Esophagus (tissue), 2 donors: ENCODE measurements at regions not wholly inside any gene's neighbourhood (a gene's known extent, or its start where the extent isn't known, plus 50 kb on each side); places are given as distances from the start of the nearest gene placed in this dataset.

Experiments
- H3K27ac ChIP-seq, 2 donors: one replicate each; pipeline ENCODE4 v1.5.1; 2013; ENCODE audit warnings: low read depth in 2 of 2, mild to moderate bottlenecking in 2 of 2, inconsistent platforms in 1 of 2, low read length in 1 of 2, moderate library complexity in 1 of 2
- H3K27me3 ChIP-seq, 2 donors: one replicate each; pipeline ENCODE4 v1.6.1; 2013; ENCODE audit warnings: low read length in 2 of 2, control low read depth in 1 of 2, mild to moderate bottlenecking in 1 of 2; ENCODE audit not compliant: insufficient read depth in 2 of 2, control insufficient read depth in 1 of 2
- H3K36me3 ChIP-seq, 2 donors: one replicate each; pipeline ENCODE4 v1.6.1; 2013; ENCODE audit warnings: low read length in 1 of 2; ENCODE audit not compliant: control insufficient read depth in 2 of 2, insufficient read depth in 2 of 2
- H3K4me1 ChIP-seq, 2 donors: one replicate each; pipeline ENCODE4 v1.6.1; 2013; ENCODE audit warnings: low read length in 1 of 2; ENCODE audit not compliant: control insufficient read depth in 2 of 2, insufficient read depth in 2 of 2
- H3K4me3 ChIP-seq, 2 donors: one replicate each; pipeline ENCODE4 v1.5.1; 2013; ENCODE audit warnings: low read length in 2 of 2, mild to moderate bottlenecking in 2 of 2, low read depth in 1 of 2, moderate library complexity in 1 of 2
- H3K9me3 ChIP-seq, 2 donors: one replicate each; pipeline ENCODE4 v1.6.1; 2013; ENCODE audit warnings: mild to moderate bottlenecking in 2 of 2, low read depth in 1 of 2, low read length in 1 of 2, moderate library complexity in 1 of 2; ENCODE audit not compliant: control insufficient read depth in 2 of 2, insufficient read depth in 1 of 2
- WGBS, 2 donors: extraction: QIAGEN DNeasy Blood & Tissue Kit; methylation state at CpG; one replicate each; pipeline ENCODE4 v1.1.7; 2013; 5-methylcytosine and 5-hydroxymethylcytosine counted together
- donor health status: healthy with polysubstance abuse.
- donor health status: Bipolar disorder and iron deficiency.

DNA sequence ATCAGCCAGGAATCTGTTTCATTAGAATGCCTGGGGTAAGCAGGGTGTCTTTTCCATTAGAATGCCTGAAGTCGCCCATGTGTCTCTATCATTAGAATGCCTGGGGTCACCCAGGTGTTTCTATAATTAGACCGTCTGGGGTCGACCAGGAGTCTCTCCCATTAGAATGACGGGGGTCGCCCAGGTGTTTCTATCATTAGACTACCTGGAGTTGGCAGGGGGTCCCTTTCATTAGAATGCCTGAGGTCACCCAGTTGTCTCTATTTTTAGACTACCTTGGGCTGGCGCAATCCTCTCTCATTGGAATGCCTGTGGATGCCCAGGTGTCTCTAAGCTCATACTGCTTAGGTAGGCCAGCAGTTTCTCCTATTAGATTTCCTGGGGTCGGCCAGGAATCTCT is 1447.6 kb downstream of the UQCRFS1 start:
- Histone ChIP-seq H3K4me1 (no peaks in the 10 kb centered on the region), H3K27ac (no peak overlapping the region), H3K27me3 (no peaks in the 10 kb centered on the region), H3K4me3 (no peak overlapping the region), H3K36me3 (no peaks in the 10 kb centered on the region), H3K9me3 (peaks cover 3 to 16% of the 10 kb centered on the region in 2 donors)
- 77 to 93% methylated on average over 7 of the region's 7 CpGs for WGBS, 2 donors

DNA sequence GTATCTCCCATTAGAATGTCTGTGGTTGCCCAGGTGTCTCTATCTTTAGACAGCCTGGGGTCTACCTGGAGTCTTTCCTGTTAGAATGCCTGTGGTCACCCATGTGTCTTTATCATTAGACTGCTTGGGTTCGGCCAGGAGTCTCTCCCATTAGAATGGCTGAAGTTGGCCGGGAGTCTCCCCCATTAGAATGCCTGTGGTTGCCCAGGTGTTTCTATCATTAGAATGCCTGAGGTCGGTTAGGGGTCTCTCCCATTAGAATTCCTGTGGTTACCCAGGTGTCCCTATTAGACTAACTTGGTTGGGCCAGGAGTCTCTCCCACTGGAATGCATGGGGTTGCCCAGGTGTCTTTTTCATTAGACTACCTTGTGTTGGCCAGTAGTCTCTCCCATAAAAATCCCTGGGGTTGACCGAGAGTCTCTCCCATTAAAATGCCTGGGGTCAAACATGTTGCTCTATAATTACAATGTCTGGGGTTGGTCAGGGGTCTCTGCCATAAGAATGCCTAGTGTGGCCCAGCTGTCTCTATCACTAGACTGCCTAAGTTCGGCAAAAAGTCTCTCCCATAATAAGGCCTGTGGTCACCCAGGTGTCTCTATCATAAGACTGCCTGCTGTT is 1448.7 kb downstream of the UQCRFS1 start:
- peaks cover 3 to 15% of the 10 kb centered on the region in 2 donors for H3K9me3 ChIP-seq

GRCh38 chr19:27762933-27763332 is 1450.0 kb downstream of the UQCRFS1 start:
- H3K4me1 ChIP-seq, result no peaks in the 10 kb centered on the region
- H3K27ac ChIP-seq, result no peak overlapping the region
- H3K36me3 ChIP-seq, result no peaks in the 10 kb centered on the region
- WGBS, 2 donors, result 84% methylated on average over 4 of the region's 4 CpGs
- H3K4me3 ChIP-seq, result no peak overlapping the region
- peaks cover 0 to 7% of the 10 kb centered on the region in 2 donors for H3K9me3 ChIP-seq
- H3K27me3 ChIP-seq, result no peaks in the 10 kb centered on the region

More for the DNA sequence above, 1448.7 kb downstream of the UQCRFS1 start:
- Histone ChIP-seq H3K27me3 (no peaks in the 10 kb centered on the region), H3K27ac (no peak overlapping the region), H3K4me3 (no peak overlapping the region), H3K4me1 (no peaks in the 10 kb centered on the region), H3K36me3 (no peaks in the 10 kb centered on the region)
- 92 to 93% methylated on average over 5 of the region's 5 CpGs for WGBS, 2 donors

GRCh38 chr19:27759896-27760295 is 1453.1 kb downstream of the UQCRFS1 start:
- Histone ChIP-seq H3K36me3 (no peaks in the 10 kb centered on the region), H3K27ac (no peak overlapping the region), H3K9me3 (peaks cover 0 to 5% of the 10 kb centered on the region in 2 donors), H3K27me3 (no peaks in the 10 kb centered on the region), H3K4me1 (no peaks in the 10 kb centered on the region), H3K4me3 (no peak overlapping the region)
- WGBS, 2 donors, result 91 to 94% methylated on average over 6 of the region's 6 CpGs

DNA sequence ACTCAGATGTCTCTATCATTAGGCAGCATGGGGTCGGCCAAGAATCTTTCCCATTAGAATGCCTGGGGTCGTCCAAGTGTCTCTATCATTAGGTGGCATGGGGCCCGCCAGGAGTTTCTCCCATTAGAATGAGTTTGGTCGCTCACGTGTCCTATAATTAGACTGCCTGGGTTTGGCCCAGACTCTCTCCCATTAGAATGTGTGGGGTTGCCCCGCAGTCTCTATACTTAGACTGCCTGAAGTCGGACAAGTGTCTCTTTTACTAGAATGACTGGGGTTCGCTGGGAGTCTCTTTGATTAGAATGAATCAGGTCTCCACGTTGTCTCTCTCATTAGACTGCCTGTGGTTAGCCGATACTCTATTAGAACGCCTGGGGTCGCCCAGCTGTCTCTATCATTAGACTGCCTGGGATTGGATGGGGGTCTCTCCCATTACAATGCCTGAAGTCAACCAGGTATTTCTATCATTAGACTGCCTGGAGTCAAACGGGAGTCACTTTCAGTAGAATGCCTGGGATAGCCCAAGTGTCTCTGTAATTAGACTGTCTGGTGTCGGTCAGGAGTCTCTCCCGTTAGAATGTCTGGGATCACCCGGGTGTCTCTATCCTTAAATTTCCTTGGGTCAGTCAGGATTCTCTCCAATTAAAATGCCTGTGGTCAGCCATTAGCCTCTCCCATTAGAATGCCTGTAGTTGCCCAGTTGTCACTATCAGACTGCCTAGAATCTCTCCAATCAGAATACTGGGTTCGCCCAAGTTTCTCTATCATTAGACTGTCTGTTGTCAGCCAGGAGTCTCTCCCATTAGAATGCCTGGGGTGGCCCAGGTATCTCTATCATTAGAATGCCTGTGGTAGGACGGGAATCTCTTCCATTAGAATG is 1454.1 kb downstream of the UQCRFS1 start:
- Histone ChIP-seq H3K36me3 (no peaks in the 10 kb centered on the region), H3K27ac (no peak overlapping the region), H3K27me3 (no peaks in the 10 kb centered on the region), H3K4me1 (no peaks in the 10 kb centered on the region), H3K9me3 (peaks cover 0 to 5% of the 10 kb centered on the region in 2 donors), H3K4me3 (no peak overlapping the region)
- 84 to 86% methylated on average over 18 of the region's 18 CpGs for WGBS, 2 donors

DNA sequence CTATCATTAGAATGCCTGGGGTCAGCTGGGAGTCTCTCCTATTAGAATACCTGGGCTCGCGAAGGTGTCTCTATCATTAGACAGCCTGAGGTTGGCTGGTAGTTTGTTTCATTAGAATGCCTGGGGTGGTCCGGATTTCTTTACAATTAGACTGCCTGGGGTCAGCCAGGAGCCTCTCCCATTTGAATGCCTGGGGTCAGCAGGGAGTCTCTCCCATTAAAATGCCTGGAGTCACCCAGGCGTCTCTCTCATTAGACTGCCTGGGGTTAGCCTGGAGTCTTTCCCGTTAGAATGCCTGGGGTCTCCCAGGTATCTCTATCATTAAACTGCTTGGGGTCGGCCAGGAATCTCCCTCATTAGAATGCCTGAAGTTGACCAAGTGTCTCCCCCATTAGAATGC is 1458.3 kb downstream of the UQCRFS1 start:
- Histone ChIP-seq H3K9me3 (peaks cover 0 to 3% of the 10 kb centered on the region in 2 donors), H3K4me1 (no peaks in the 10 kb centered on the region), H3K27me3 (no peaks in the 10 kb centered on the region), H3K36me3 (no peaks in the 10 kb centered on the region), H3K4me3 (no peak overlapping the region), H3K27ac (no peak overlapping the region)
- 62 to 65% methylated on average over 6 of the region's 6 CpGs for WGBS, 2 donors

GRCh38 chr19:27753622-27754021 is 1459.3 kb downstream of the UQCRFS1 start:
- Histone ChIP-seq H3K9me3 (peaks cover 0 to 3% of the 10 kb centered on the region in 2 donors), H3K27ac (no peak overlapping the region), H3K36me3 (no peaks in the 10 kb centered on the region), H3K27me3 (no peaks in the 10 kb centered on the region), H3K4me3 (no peak overlapping the region), H3K4me1 (no peaks in the 10 kb centered on the region)
- 92% methylated on average over 4 of the region's 4 CpGs for WGBS, 2 donors

DNA sequence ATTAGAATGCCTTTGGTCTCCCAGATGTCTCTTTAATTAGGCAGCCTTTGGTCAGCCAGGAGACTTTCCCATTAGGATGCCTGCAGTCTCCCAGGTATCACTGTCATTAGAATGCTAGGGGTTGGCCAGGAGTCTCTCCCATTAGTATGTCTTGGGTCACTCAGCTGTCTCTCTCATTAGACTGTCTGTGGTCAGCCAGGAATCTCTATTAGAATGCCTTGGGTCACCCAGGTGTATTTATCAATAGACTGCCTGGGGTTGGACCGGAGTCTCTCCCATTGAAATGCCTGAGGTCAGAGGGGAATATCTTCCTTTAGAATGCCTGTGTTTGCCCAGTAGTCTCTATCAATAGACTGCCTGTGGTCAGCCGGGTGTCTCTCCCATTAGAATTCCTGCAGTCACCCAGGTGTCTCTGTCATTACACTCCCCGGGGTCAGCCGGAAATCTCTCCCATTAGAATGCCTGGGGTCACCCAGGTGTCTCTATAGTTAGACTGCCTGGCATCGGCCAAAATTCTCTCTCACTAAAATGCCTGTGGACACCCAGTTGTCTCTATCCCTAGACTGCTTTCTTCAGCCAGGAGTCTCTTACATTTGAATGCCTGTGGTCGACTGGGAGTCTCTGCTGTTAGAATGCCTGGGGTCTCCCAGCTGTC is 1460.3 kb downstream of the UQCRFS1 start:
- Histone ChIP-seq H3K27ac (no peak overlapping the region), H3K27me3 (no peaks in the 10 kb centered on the region), H3K36me3 (no peaks in the 10 kb centered on the region), H3K9me3 (peaks cover 0 to 3% of the 10 kb centered on the region in 2 donors), H3K4me1 (no peaks in the 10 kb centered on the region), H3K4me3 (no peak overlapping the region)
- 83 to 89% methylated on average over 6 of the region's 6 CpGs for WGBS, 2 donors

GRCh38 chr19:27751044-27751391 is 1461.9 kb downstream of the UQCRFS1 start:
- H3K9me3 ChIP-seq, result peaks cover 2 to 3% of the 10 kb centered on the region in 2 donors
- WGBS, 2 donors, result 86 to 87% methylated on average over 4 of the region's 4 CpGs

More at GRCh38 chr19:27751044-27751391, 1461.9 kb downstream of the UQCRFS1 start:
- Histone ChIP-seq H3K4me3 (no peak overlapping the region), H3K4me1 (no peaks in the 10 kb centered on the region), H3K27me3 (no peaks in the 10 kb centered on the region), H3K36me3 (no peaks in the 10 kb centered on the region), H3K27ac (no peak overlapping the region)
